ENCODE measurements at regions not wholly inside any gene's neighbourhood (a gene's known extent, or its start where the extent isn't known, plus 50 kb on each side); places are given as distances from the start of the nearest gene placed in this dataset.

DNA sequence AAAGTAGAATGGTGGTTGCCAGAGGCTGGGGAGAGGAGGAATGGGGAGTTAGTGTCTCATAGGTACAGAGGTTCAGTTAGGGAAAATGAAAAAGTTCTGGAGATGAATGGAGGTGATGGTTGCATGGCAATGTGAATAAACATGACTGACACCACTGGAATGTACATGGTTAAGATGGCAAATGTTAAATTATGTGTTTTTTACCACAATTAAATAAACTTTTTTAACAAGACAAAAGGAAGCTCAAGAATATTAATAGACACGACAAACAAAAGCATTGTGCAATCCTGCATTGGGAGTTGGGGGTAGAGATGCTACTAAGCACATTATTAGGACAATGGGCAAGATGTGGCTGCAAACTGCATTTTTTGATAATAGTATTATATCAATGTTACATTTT is 147.7 kb downstream of the TWIST2 start:
- TF ChIP-seq, protein P1, sequence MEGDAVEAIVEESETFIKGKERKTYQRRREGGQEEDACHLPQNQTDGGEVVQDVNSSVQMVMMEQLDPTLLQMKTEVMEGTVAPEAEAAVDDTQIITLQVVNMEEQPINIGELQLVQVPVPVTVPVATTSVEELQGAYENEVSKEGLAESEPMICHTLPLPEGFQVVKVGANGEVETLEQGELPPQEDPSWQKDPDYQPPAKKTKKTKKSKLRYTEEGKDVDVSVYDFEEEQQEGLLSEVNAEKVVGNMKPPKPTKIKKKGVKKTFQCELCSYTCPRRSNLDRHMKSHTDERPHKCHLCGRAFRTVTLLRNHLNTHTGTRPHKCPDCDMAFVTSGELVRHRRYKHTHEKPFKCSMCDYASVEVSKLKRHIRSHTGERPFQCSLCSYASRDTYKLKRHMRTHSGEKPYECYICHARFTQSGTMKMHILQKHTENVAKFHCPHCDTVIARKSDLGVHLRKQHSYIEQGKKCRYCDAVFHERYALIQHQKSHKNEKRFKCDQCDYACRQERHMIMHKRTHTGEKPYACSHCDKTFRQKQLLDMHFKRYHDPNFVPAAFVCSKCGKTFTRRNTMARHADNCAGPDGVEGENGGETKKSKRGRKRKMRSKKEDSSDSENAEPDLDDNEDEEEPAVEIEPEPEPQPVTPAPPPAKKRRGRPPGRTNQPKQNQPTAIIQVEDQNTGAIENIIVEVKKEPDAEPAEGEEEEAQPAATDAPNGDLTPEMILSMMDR (IDR thresholded peaks at IDR 0.05), result no peak
- no peak for TF ChIP-seq POLR2A (IDR thresholded peaks at IDR 0.05)

Data from testis (tissue), 2 donors.